K562 (cell line): ENCODE measurements at regions not wholly inside any gene's neighbourhood (a gene's known extent, or its start where the extent isn't known, plus 50 kb on each side); places are given as distances from the start of the nearest gene placed in this dataset.

Source experiments
- CBX1 ChIP-seq: sonication (generic); IDR thresholded peaks from 2 replicates; pipeline ENCODE4 v1.6.1; 2016; ENCODE audit warnings: antibody characterized with exemption, low read depth, mild to moderate bottlenecking
- CTCF ChIP-seq, 3 experiments: IDR thresholded peaks in 2 of 3; conservative IDR thresholded peaks in 1 of 3; 2 replicates each; pipeline ENCODE4 v1.5.1; 2011 to 2012; ENCODE audit warnings: low read length in 3 of 3, mild to moderate bottlenecking in 3 of 3, control low read depth in 2 of 3, improper control_type of control experiment in 1 of 3, inconsistent platforms in 1 of 3, low read depth in 1 of 3, mixed read lengths in 1 of 3, moderate library complexity in 1 of 3; ENCODE audit not compliant: insufficient read depth in 2 of 3
- ERF ChIP-seq: fragments of 450-650 bp; formaldehyde crosslinking; IDR thresholded peaks from 2 replicates; pipeline ENCODE4 v1.4.0; 2020; ENCODE audit warnings: mild to moderate bottlenecking, mixed read lengths
- HOMEZ ChIP-seq: fragments of 250-450 bp; sonication (Bioruptor Pico); IDR thresholded peaks from 2 replicates; pipeline ENCODE4 v1.4.0; 2020; ENCODE audit warnings: mild to moderate bottlenecking, moderate library complexity
- JUNB ChIP-seq: fragments of 450-650 bp; formaldehyde crosslinking; conservative IDR thresholded peaks from 2 replicates; pipeline ENCODE4 v1.4.0; 2020; ENCODE audit warnings: mild to moderate bottlenecking
- MAX ChIP-seq: sonication (generic); formaldehyde crosslinking; IDR thresholded peaks from 2 replicates; pipeline ENCODE4 v1.9.0; 2022; ENCODE audit warnings: mild to moderate bottlenecking, missing genetic modification reagents
- SREBF1 ChIP-seq: fragments of 150-350 bp; IDR thresholded peaks from 2 replicates; pipeline ENCODE4 v1.6.1; 2014; ENCODE audit warnings: antibody characterized with exemption, low read depth, low read length, borderline replicate concordance
- STAT6 ChIP-seq: sonication (generic); formaldehyde crosslinking; IDR thresholded peaks from 2 replicates; pipeline ENCODE4 v1.8.1; 2023; ENCODE audit warnings: mild to moderate bottlenecking, missing genetic modification reagents
- TSHZ1 ChIP-seq: fragments of 250-450 bp; sonication (Bioruptor Pico); IDR thresholded peaks from 2 replicates; pipeline ENCODE4 v1.4.0; 2020; ENCODE audit warnings: mild to moderate bottlenecking, moderate library complexity
- ZNF707 ChIP-seq: fragments of 250-450 bp; sonication (Bioruptor Pico); conservative IDR thresholded peaks from 2 replicates; pipeline ENCODE4 v1.8.0; 2022; ENCODE audit warnings: inconsistent platforms, mild to moderate bottlenecking, moderate library complexity

- no peak for TF ChIP-seq JUNB (CRISPR knock-in tag)
- TF ChIP-seq CTCF (IDR thresholded peaks at IDR 0.05 in 2 of 3, conservative IDR thresholded peaks at IDR 0.05 in 1 of 3; ENCODE audit: insufficient read depth in 2 of 3, low read depth in 1 of 3, low read length in 3 of 3): no peak
- no peak for TF ChIP-seq SREBF1
- TF ChIP-seq STAT6: no peak
- no peak for TF ChIP-seq CBX1
- TF ChIP-seq ZNF707 (CRISPR knock-in tag): no peak
- TF ChIP-seq MAX (CRISPR knock-in tag): no peak
- no peak for TF ChIP-seq TSHZ1
- no peak for TF ChIP-seq HOMEZ (CRISPR knock-in tag)
- TF ChIP-seq ERF: no peak
Measured at GRCh38 chr21:16345757-16346156, 616.0 kb downstream of the USP25 start.
